ENCODE measurements at regions not wholly inside any gene's neighbourhood (a gene's known extent, or its start where the extent isn't known, plus 50 kb on each side); places are given as distances from the start of the nearest gene placed in this dataset.

DNA sequence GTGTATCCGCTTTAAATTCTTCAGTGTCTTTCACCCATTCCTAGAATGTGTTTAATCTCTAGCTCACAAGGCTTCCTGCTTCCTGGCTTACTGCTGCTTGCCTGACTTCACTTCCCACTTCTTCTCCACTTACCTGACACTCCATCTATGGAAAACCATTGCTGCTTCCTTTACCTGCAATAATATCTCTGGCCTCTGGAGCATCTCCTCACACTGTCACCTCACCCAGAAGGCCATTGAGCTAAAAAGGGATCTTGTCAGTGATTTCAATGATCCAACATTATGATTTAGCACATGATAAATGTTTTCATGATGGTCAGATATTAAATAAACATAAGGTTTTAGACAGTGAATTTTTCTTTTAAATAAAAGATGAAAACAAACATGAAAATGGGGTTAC, 281.1 kb downstream of the MRPS30 start:
- TF ChIP-seq POLR2A (IDR thresholded peaks at IDR 0.05; ENCODE audit: low read depth, low read length) (no peak), POLR2AphosphoS5 (IDR thresholded peaks at IDR 0.05; ENCODE audit: insufficient read depth, low read depth, low read length) (no peak), EZH2 (IDR thresholded peaks at IDR 0.05; ENCODE audit: borderline replicate concordance, low read depth, low read length, severe bottlenecking) (no peak), GATA2 (IDR thresholded peaks at IDR 0.05; ENCODE audit: insufficient read depth, insufficient read length, low read depth, low read length) (no peak), FOS (IDR thresholded peaks at IDR 0.05; ENCODE audit: borderline replicate concordance, insufficient read depth, low read length) (no peak), JUN (IDR thresholded peaks at IDR 0.05; ENCODE audit: borderline replicate concordance, insufficient read depth, insufficient read length, low read depth) (no peak)
- TF ChIP-seq, protein P1, sequence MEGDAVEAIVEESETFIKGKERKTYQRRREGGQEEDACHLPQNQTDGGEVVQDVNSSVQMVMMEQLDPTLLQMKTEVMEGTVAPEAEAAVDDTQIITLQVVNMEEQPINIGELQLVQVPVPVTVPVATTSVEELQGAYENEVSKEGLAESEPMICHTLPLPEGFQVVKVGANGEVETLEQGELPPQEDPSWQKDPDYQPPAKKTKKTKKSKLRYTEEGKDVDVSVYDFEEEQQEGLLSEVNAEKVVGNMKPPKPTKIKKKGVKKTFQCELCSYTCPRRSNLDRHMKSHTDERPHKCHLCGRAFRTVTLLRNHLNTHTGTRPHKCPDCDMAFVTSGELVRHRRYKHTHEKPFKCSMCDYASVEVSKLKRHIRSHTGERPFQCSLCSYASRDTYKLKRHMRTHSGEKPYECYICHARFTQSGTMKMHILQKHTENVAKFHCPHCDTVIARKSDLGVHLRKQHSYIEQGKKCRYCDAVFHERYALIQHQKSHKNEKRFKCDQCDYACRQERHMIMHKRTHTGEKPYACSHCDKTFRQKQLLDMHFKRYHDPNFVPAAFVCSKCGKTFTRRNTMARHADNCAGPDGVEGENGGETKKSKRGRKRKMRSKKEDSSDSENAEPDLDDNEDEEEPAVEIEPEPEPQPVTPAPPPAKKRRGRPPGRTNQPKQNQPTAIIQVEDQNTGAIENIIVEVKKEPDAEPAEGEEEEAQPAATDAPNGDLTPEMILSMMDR (IDR thresholded peaks at IDR 0.05; ENCODE audit: extremely low read depth in 1 of 2, insufficient read depth in 1 of 2, low read depth in 1 of 2, low read length in 2 of 2): no peak
- TF ChIP-seq, protein P2, sequence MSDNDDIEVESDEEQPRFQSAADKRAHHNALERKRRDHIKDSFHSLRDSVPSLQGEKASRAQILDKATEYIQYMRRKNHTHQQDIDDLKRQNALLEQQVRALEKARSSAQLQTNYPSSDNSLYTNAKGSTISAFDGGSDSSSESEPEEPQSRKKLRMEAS (IDR thresholded peaks at IDR 0.05; ENCODE audit: insufficient read depth, insufficient read length): no peak
